ENCODE measurements at regions not wholly inside any gene's neighbourhood (a gene's known extent, or its start where the extent isn't known, plus 50 kb on each side); places are given as distances from the start of the nearest gene placed in this dataset.

DNA sequence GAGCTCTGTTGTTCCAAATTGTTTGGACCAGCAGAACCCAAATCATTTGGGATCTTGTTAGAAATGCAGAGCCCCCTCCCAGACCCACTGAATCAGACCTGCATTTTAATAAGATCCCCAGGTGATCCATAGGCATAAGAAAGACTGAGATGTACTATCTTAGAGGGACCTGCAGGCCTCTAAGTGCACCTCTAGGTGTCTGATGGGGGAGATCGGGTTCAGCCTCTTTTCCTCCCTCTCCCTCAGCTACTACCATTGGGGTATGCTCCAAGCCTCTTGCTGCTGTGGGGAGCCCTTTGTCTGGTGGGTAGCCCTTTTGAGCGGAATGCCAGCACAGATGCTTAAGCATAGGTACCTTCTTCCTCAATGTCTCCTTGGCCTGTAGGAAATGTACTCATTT lies 63.8 kb upstream of the RPS6KA3 start:
- H3K4me1 ChIP-seq (ENCODE audit: control insufficient read depth in 1 of 2, insufficient read depth in 2 of 2, low read depth in 1 of 2, low read length in 1 of 2) = no peaks in the 10 kb centered on the region
- POLR2A ChIA-PET = no interaction called here
- no peak overlapping the region for H3K4me2 ChIP-seq
- no peaks in the 10 kb centered on the region for H3K9me2 ChIP-seq
- no peaks in the 10 kb centered on the region for H3K27me3 ChIP-seq (ENCODE audit: insufficient read depth)
- no peak overlapping the region for H2AFZ ChIP-seq (ENCODE audit: low read depth)
- no peaks in the 10 kb centered on the region for H4K20me1 ChIP-seq (ENCODE audit: insufficient read depth)
- no peaks in the 10 kb centered on the region for H3K9me3 ChIP-seq
- no peak for DNase-seq
- no peaks in the 10 kb centered on the region for H3K36me3 ChIP-seq (replicated peaks in 1 of 2; ENCODE audit: control insufficient read depth in 1 of 2, insufficient read depth in 2 of 2, low read length in 1 of 2)
- no peak overlapping the region for H3K4me3 ChIP-seq (ENCODE audit: low read depth in 2 of 2, low read length in 1 of 2)
- CTCF ChIA-PET = no interaction called here
- no peak overlapping the region for H3K9ac ChIP-seq
- H3K79me2 ChIP-seq (ENCODE audit: insufficient read depth) = no peaks in the 10 kb centered on the region
- TF ChIP-seq, protein P1, sequence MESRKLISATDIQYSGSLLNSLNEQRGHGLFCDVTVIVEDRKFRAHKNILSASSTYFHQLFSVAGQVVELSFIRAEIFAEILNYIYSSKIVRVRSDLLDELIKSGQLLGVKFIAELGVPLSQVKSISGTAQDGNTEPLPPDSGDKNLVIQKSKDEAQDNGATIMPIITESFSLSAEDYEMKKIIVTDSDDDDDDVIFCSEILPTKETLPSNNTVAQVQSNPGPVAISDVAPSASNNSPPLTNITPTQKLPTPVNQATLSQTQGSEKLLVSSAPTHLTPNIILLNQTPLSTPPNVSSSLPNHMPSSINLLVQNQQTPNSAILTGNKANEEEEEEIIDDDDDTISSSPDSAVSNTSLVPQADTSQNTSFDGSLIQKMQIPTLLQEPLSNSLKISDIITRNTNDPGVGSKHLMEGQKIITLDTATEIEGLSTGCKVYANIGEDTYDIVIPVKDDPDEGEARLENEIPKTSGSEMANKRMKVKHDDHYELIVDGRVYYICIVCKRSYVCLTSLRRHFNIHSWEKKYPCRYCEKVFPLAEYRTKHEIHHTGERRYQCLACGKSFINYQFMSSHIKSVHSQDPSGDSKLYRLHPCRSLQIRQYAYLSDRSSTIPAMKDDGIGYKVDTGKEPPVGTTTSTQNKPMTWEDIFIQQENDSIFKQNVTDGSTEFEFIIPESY (IDR thresholded peaks at IDR 0.05; ENCODE audit: borderline replicate concordance, low read depth) = no peak
- TF ChIP-seq, protein P2, sequence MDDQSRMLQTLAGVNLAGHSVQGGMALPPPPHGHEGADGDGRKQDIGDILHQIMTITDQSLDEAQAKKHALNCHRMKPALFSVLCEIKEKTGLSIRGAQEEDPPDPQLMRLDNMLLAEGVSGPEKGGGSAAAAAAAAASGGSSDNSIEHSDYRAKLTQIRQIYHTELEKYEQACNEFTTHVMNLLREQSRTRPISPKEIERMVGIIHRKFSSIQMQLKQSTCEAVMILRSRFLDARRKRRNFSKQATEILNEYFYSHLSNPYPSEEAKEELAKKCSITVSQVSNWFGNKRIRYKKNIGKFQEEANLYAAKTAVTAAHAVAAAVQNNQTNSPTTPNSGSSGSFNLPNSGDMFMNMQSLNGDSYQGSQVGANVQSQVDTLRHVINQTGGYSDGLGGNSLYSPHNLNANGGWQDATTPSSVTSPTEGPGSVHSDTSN (IDR thresholded peaks at IDR 0.05) = no peak
- TF ChIP-seq NFIC (IDR thresholded peaks at IDR 0.05; ENCODE audit: borderline replicate concordance) (no peak), MXI1 (IDR thresholded peaks at IDR 0.05; ENCODE audit: low read depth, low read length) (no peak), ELF1 (IDR thresholded peaks at IDR 0.05) (no peak), MEF2A (IDR thresholded peaks at IDR 0.05; ENCODE audit: borderline replicate concordance, low read depth) (no peak)
- TF ChIP-seq, protein P3, sequence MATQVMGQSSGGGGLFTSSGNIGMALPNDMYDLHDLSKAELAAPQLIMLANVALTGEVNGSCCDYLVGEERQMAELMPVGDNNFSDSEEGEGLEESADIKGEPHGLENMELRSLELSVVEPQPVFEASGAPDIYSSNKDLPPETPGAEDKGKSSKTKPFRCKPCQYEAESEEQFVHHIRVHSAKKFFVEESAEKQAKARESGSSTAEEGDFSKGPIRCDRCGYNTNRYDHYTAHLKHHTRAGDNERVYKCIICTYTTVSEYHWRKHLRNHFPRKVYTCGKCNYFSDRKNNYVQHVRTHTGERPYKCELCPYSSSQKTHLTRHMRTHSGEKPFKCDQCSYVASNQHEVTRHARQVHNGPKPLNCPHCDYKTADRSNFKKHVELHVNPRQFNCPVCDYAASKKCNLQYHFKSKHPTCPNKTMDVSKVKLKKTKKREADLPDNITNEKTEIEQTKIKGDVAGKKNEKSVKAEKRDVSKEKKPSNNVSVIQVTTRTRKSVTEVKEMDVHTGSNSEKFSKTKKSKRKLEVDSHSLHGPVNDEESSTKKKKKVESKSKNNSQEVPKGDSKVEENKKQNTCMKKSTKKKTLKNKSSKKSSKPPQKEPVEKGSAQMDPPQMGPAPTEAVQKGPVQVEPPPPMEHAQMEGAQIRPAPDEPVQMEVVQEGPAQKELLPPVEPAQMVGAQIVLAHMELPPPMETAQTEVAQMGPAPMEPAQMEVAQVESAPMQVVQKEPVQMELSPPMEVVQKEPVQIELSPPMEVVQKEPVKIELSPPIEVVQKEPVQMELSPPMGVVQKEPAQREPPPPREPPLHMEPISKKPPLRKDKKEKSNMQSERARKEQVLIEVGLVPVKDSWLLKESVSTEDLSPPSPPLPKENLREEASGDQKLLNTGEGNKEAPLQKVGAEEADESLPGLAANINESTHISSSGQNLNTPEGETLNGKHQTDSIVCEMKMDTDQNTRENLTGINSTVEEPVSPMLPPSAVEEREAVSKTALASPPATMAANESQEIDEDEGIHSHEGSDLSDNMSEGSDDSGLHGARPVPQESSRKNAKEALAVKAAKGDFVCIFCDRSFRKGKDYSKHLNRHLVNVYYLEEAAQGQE (IDR thresholded peaks at IDR 0.05; ENCODE audit: low read depth, low read length) = no peak
- peaks cover 3% of the 10 kb centered on the region for H3F3A ChIP-seq (replicated peaks; ENCODE audit: insufficient read depth)
- no peak overlapping the region for H3K27ac ChIP-seq (ENCODE audit: low read depth in 2 of 2, low read length in 1 of 2)
- 58% methylated on average over 2 of the region's 2 CpGs for WGBS (ENCODE audit: low lambda C conversion rate)

DNA sequence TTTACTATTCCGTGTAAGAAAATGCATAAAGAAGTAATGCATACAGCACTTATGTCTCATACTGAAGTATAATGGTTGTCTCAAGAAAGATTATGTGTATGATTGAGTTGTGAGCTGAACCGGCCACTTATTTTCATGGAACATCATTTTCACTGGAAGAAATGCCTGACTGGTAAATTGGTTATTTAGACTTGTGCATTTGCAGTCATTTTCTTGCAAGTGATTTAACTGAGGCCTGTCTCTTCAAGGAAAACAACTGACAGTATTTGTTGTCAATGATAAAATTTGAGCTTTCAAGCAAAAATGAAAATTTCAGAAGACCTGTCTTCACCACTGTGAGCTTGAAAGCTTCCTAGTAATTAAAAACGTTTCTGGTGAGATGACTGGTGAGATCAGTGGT lies 62.7 kb upstream of the RPS6KA3 start:
- Histone ChIP-seq H3K9me2 (no peaks in the 10 kb centered on the region), H4K20me1 (ENCODE audit: insufficient read depth) (no peaks in the 10 kb centered on the region), H3K79me2 (ENCODE audit: insufficient read depth) (no peaks in the 10 kb centered on the region), H3K9ac (no peak overlapping the region), H3K4me1 (ENCODE audit: control insufficient read depth in 1 of 2, insufficient read depth in 2 of 2, low read depth in 1 of 2, low read length in 1 of 2) (no peaks in the 10 kb centered on the region), H3F3A (replicated peaks; ENCODE audit: insufficient read depth) (no peaks in the 10 kb centered on the region), H3K4me3 (ENCODE audit: low read depth in 2 of 2, low read length in 1 of 2) (no peak overlapping the region), H3K27me3 (ENCODE audit: insufficient read depth) (no peaks in the 10 kb centered on the region), H3K36me3 (replicated peaks in 1 of 2; ENCODE audit: control insufficient read depth in 1 of 2, insufficient read depth in 2 of 2, low read length in 1 of 2) (no peaks in the 10 kb centered on the region), H3K27ac (ENCODE audit: low read depth in 2 of 2, low read length in 1 of 2) (no peak overlapping the region), H2AFZ (ENCODE audit: low read depth) (no peak overlapping the region), H3K9me3 (no peaks in the 10 kb centered on the region), H3K4me2 (no peak overlapping the region)
- ChIA-PET POLR2A (no interaction called here), CTCF (no interaction called here)
- TF ChIP-seq, protein P4, sequence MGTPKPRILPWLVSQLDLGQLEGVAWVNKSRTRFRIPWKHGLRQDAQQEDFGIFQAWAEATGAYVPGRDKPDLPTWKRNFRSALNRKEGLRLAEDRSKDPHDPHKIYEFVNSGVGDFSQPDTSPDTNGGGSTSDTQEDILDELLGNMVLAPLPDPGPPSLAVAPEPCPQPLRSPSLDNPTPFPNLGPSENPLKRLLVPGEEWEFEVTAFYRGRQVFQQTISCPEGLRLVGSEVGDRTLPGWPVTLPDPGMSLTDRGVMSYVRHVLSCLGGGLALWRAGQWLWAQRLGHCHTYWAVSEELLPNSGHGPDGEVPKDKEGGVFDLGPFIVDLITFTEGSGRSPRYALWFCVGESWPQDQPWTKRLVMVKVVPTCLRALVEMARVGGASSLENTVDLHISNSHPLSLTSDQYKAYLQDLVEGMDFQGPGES (IDR thresholded peaks at IDR 0.05; ENCODE audit: low read depth, low read length) = no peak
- 41% methylated on average over 3 of the region's 3 CpGs for WGBS (ENCODE audit: low lambda C conversion rate)
- DNase-seq = no peak
